Epithelial cell of proximal tubule (primary cell): ENCODE measurements at regions not wholly inside any gene's neighbourhood (a gene's known extent, or its start where the extent isn't known, plus 50 kb on each side); places are given as distances from the start of the nearest gene placed in this dataset.

ENCODE experiments used
- DNase-seq: peaks from one replicate; pipeline ENCODE4 v3.0.0-alpha.2; 2011; ENCODE audit warnings: low read depth
- H3K4me3 ChIP-seq: 2 replicates; pipeline ENCODE4 v1.5.1; 2011; ENCODE audit warnings: low read depth, mild to moderate bottlenecking, low read length
- CTCF ChIP-seq: conservative IDR thresholded peaks from 2 replicates; pipeline ENCODE4 v1.5.1; 2012; ENCODE audit warnings: low read depth, mild to moderate bottlenecking, low read length

- DNase-seq: no peak
- no peak for TF ChIP-seq CTCF
- H3K4me3 ChIP-seq: no peak overlapping the region
These were observed 556.5 kb downstream of the MN1 start for GRCh38 chr22:27245056-27245455.

- no peak for TF ChIP-seq CTCF
- DNase-seq: no peak
- H3K4me3 ChIP-seq: no peak overlapping the region
These were observed 555.0 kb downstream of the MN1 start for GRCh38 chr22:27246558-27246957.

GRCh38 chr22:27247701-27248434 lies 553.7 kb downstream of the MN1 start:
- no peak for DNase-seq
- no peak overlapping the region for H3K4me3 ChIP-seq
- no peak for TF ChIP-seq CTCF

GRCh38 chr22:27250418-27250817 lies 551.1 kb downstream of the MN1 start:
- TF ChIP-seq CTCF: no peak
- no peak for DNase-seq
- H3K4me3 ChIP-seq: no peak overlapping the region

GRCh38 chr22:27250886-27251285 lies 550.7 kb downstream of the MN1 start:
- TF ChIP-seq CTCF: no peak
- DNase-seq: no peak
- H3K4me3 ChIP-seq: no peak overlapping the region

GRCh38 chr22:27251563-27251962 lies 550.0 kb downstream of the MN1 start:
- no peak for DNase-seq
- H3K4me3 ChIP-seq: no peak overlapping the region
- TF ChIP-seq CTCF: no peak
